ENCODE measurements at regions not wholly inside any gene's neighbourhood (a gene's known extent, or its start where the extent isn't known, plus 50 kb on each side); places are given as distances from the start of the nearest gene placed in this dataset.

GRCh38 chr2:22600156-22600555 is 784.8 kb upstream of the KLHL29 start:
- TF ChIP-seq POLR2A (IDR thresholded peaks at IDR 0.05): no peak
- TF ChIP-seq POLR2AphosphoS5 (IDR thresholded peaks at IDR 0.05): no peak
- no peak for TF ChIP-seq CTCF (IDR thresholded peaks at IDR 0.05)
